ENCODE measurements at regions not wholly inside any gene's neighbourhood (a gene's known extent, or its start where the extent isn't known, plus 50 kb on each side); places are given as distances from the start of the nearest gene placed in this dataset.

- TF ChIP-seq, protein P1, sequence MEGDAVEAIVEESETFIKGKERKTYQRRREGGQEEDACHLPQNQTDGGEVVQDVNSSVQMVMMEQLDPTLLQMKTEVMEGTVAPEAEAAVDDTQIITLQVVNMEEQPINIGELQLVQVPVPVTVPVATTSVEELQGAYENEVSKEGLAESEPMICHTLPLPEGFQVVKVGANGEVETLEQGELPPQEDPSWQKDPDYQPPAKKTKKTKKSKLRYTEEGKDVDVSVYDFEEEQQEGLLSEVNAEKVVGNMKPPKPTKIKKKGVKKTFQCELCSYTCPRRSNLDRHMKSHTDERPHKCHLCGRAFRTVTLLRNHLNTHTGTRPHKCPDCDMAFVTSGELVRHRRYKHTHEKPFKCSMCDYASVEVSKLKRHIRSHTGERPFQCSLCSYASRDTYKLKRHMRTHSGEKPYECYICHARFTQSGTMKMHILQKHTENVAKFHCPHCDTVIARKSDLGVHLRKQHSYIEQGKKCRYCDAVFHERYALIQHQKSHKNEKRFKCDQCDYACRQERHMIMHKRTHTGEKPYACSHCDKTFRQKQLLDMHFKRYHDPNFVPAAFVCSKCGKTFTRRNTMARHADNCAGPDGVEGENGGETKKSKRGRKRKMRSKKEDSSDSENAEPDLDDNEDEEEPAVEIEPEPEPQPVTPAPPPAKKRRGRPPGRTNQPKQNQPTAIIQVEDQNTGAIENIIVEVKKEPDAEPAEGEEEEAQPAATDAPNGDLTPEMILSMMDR (IDR thresholded peaks at IDR 0.05; ENCODE audit: low read depth, low read length, missing control alignments) = no peak
- no peaks in the 10 kb centered on the region for H3K27me3 ChIP-seq (replicated peaks)
- in situ Hi-C loops (cut with HindIII; ENCODE audit: low pct_ligation_motif_present, low sequenced_read_pairs) = no loop called here
Observed at GRCh38 chr11:114783805-114784204, 105.5 kb downstream of the NXPE2 start.

DNA sequence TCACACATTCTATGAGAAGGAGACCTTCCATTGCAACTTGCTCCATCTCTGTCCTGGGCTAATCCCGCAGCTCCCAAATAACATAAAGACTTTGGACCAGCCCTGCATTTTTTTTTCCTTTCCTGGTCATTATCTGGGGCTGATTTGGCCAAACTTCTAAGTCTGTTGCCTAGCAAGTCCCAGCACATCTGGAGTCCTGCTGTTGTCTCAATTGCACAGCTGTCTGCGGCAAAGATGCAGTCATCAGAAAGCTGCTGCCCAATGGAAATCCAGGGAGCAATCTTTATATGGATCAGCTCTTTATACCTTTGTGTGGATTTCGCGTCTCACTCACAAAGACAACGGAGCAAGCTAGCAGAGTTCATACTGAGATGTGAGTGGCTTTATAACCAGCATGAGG lies 105.9 kb downstream of the NXPE2 start:
- H3K27me3 ChIP-seq (replicated peaks) = no peaks in the 10 kb centered on the region
- no peaks in the 10 kb centered on the region for H3K36me3 ChIP-seq (replicated peaks)
- no peak for DNase-seq
- no peak overlapping the region for H3K4me3 ChIP-seq (ENCODE audit: low read depth, low read length)
- in situ Hi-C loops (cut with HindIII; ENCODE audit: low pct_ligation_motif_present, low sequenced_read_pairs) = no loop called here
- no peak overlapping the region for H3K27ac ChIP-seq
- TF ChIP-seq, protein P1 (IDR thresholded peaks at IDR 0.05; ENCODE audit: low read depth, low read length, missing control alignments) = no peak

More at GRCh38 chr11:114783805-114784204, 105.5 kb downstream of the NXPE2 start:
- no peak for DNase-seq
- Histone ChIP-seq H3K36me3 (replicated peaks) (no peaks in the 10 kb centered on the region), H3K4me3 (ENCODE audit: low read depth, low read length) (no peak overlapping the region), H3K27ac (no peak overlapping the region)

DNA sequence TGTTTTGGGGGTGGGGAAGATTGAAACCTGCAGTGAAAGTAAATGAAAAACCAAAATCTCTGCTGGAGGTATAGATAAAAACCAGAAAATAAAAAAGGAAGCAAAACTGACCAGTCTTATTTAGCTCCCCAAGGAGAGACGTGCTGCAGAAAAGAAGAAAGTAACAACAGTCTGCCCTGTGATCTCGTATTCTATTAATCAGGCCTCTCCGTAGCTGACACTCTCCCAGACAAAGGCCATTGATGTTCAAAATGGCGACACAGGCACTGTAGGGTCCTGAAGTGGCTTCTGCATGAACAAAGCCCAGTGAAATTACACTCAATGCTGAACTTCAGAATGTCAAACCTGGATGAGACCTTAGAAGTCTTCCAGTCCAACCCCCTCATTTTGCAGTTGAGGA lies 106.6 kb downstream of the NXPE2 start:
- DNase-seq = no peak
- TF ChIP-seq, protein P1 (IDR thresholded peaks at IDR 0.05; ENCODE audit: low read depth, low read length, missing control alignments) = no peak
- in situ Hi-C loops (cut with HindIII; ENCODE audit: low pct_ligation_motif_present, low sequenced_read_pairs) = no loop called here

DNA sequence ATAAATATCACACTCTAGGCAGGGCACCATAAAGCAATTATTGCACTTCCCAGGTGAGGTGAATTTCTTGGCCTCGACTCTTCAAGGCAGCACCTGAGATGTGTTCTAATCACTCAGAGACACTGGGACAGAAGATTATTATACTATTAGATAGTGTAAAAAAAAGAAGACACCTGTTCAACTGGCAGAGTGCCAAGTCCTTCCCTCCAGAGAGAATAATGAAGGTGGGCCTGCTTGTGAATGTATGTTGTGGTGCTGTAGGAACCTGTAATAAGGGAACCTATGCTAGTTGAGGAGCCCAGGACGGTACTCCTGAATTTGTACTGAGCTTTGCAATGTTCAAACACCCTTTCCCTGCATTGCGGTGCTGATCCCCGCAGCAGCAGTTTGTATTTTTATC lies 107.5 kb downstream of the NXPE2 start:
- TF ChIP-seq, protein P1 (IDR thresholded peaks at IDR 0.05; ENCODE audit: low read depth, low read length, missing control alignments) = no peak
- Histone ChIP-seq H3K4me3 (ENCODE audit: low read depth, low read length) (no peak overlapping the region), H3K27me3 (replicated peaks) (no peaks in the 10 kb centered on the region), H3K27ac (no peak overlapping the region), H3K36me3 (replicated peaks) (no peaks in the 10 kb centered on the region)
- DNase-seq = no peak
- in situ Hi-C loops (cut with HindIII; ENCODE audit: low pct_ligation_motif_present, low sequenced_read_pairs) = no loop called here

More for the DNA sequence above, 106.6 kb downstream of the NXPE2 start:
- Histone ChIP-seq H3K27me3 (replicated peaks) (no peaks in the 10 kb centered on the region), H3K36me3 (replicated peaks) (no peaks in the 10 kb centered on the region), H3K27ac (no peak overlapping the region), H3K4me3 (ENCODE audit: low read depth, low read length) (no peak overlapping the region)

GRCh38 chr11:114787126-114787525 lies 108.8 kb downstream of the NXPE2 start:
- TF ChIP-seq, protein P1 (IDR thresholded peaks at IDR 0.05; ENCODE audit: low read depth, low read length, missing control alignments) = no peak

DNA sequence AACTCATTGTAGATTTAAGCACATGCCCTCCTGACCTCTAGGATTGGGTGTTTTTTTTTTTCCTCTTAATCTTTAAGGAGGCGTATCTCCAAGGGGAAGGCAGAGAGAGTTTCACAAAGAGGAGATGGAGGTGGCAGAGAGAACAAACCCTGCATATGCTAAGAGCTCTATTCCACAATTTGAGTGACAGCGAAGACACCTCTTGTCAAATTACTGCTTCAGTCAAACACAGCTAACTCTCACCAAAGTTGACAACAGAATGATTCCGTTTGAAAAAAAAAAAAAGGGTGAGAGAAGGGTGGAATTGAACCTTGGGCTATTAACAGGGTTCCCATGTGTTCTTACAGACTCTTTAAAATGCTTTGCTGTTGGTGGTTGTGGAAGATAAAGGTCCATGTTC lies 112.6 kb downstream of the NXPE2 start:
- no peak for DNase-seq
- no peaks in the 10 kb centered on the region for H3K27me3 ChIP-seq (replicated peaks)
- TF ChIP-seq, protein P1 (IDR thresholded peaks at IDR 0.05; ENCODE audit: low read depth, low read length, missing control alignments) = no peak
- in situ Hi-C loops (cut with HindIII; ENCODE audit: low pct_ligation_motif_present, low sequenced_read_pairs) = no loop called here
- H3K36me3 ChIP-seq (replicated peaks) = no peaks in the 10 kb centered on the region
- no peak overlapping the region for H3K4me3 ChIP-seq (ENCODE audit: low read depth, low read length)
- no peak overlapping the region for H3K27ac ChIP-seq

More at GRCh38 chr11:114787126-114787525, 108.8 kb downstream of the NXPE2 start:
- Histone ChIP-seq H3K27ac (no peak overlapping the region), H3K27me3 (replicated peaks) (no peaks in the 10 kb centered on the region), H3K4me3 (ENCODE audit: low read depth, low read length) (no peak overlapping the region), H3K36me3 (replicated peaks) (no peaks in the 10 kb centered on the region)
- DNase-seq = no peak
- in situ Hi-C loops (cut with HindIII; ENCODE audit: low pct_ligation_motif_present, low sequenced_read_pairs) = no loop called here

Measured in brain microvascular endothelial cell (primary cell).